HCT116 (cell line): ENCODE measurements at regions not wholly inside any gene's neighbourhood (a gene's known extent, or its start where the extent isn't known, plus 50 kb on each side); places are given as distances from the start of the nearest gene placed in this dataset.

Experiments
- ATAC-seq: fragments of 200-7000 bp; cut with Tn5 transposase; 2 replicates; pipeline ENCODE4 v1.9.1; 2020; ENCODE audit warnings: mild to moderate bottlenecking, moderate library complexity
- BruUV-seq: library from RNA; stranded (reverse); fragments of 400-500 nt; replicated peaks from 2 replicates; lab custom pipeline; 2021; lab: Mats Ljungman, UMichigan
- CTCF ChIA-PET: fragments of 300-600 bp; sonication (Branson Sonifier 250); formaldehyde crosslinking; loops from one replicate; lab custom pipeline; 2021; ENCODE audit warnings: antibody characterized with exemption; lab: Charles Lee
- POLR2A ChIA-PET: fragments of 300-600, 350-600 bp; sonication (Branson Sonifier 250); formaldehyde crosslinking; loops from one replicate; lab custom pipeline; 2021; ENCODE audit warnings: antibody characterized with exemption; lab: Charles Lee
- RAD21 ChIA-PET, 2 experiments: fragments of 300-600 bp; sonication (Branson Sonifier 250); formaldehyde crosslinking; loops; one replicate each; lab custom pipeline; 2023; ENCODE audit warnings: low total read pairs in 2 of 2; ENCODE audit not compliant: uncharacterized antibody in 2 of 2, unreplicated experiment in 2 of 2, low non-redundant PET in 1 of 2; lab: Charles Lee
- DNase-seq: peaks from one replicate; pipeline ENCODE4 v3.0.0-alpha.2; 2010; ENCODE audit warnings: low read depth, low spot score
- H2AFZ ChIP-seq: fragments of 200-600 bp; shearing (Covaris generic), sonication (generic); 2 replicates; pipeline ENCODE4 v1.6.1; 2017; ENCODE audit warnings: low read depth, mixed run types, mixed read lengths, antibody characterized with exemption, low read length; ENCODE audit not compliant: poor library complexity, severe bottlenecking
- H3K27ac ChIP-seq: 2 replicates; pipeline ENCODE4 v1.5.1; 2012; ENCODE audit warnings: low read depth, low read length
- H3K27me3 ChIP-seq: fragments of 200-600 bp; sonication (generic); 2 replicates; pipeline ENCODE4 v1.6.1; 2016; ENCODE audit warnings: mixed run types, low read length, mixed read lengths; ENCODE audit not compliant: insufficient read depth
- H3K36me3 ChIP-seq, 2 experiments: fragments of 200-500 bp in 1 of 2; fragments of 200-600 bp in 1 of 2; sonication (Bioruptor generic) in 1 of 2; sonication (generic) in 1 of 2; 2 replicates each; pipeline versions ENCODE4 v1.5.1 to v1.6.1; 2014 to 2016; ENCODE audit warnings: low read length in 2 of 2, inconsistent platforms in 1 of 2, mixed read lengths in 1 of 2, mixed run types in 1 of 2; ENCODE audit not compliant: insufficient read depth in 2 of 2, control insufficient read depth in 1 of 2
- H3K4me1 ChIP-seq, 2 experiments: fragments of 200-600 bp in 1 of 2; sonication (generic) in 1 of 2; 2 replicates each; pipeline versions ENCODE4 v1.5.1 to v1.6.1; 2012 to 2017; ENCODE audit warnings: low read length in 2 of 2, inconsistent platforms in 1 of 2, mild to moderate bottlenecking in 1 of 2, mixed read lengths in 1 of 2, mixed run types in 1 of 2, moderate library complexity in 1 of 2; ENCODE audit not compliant: insufficient read depth in 2 of 2, control insufficient read depth in 1 of 2
- H3K4me2 ChIP-seq: fragments of 200-600 bp; sonication (generic); 2 replicates; pipeline ENCODE4 v1.6.1; 2017; ENCODE audit warnings: mixed run types, low read length, mixed read lengths
- H3K4me3 ChIP-seq, 2 experiments: fragments of 200-600 bp in 1 of 2; sonication (generic) in 1 of 2; replicated peaks in 1 of 2; 2 replicates each; pipeline ENCODE4 v1.5.1; 2011 to 2016; ENCODE audit warnings: low read length in 2 of 2, control low read depth in 1 of 2, low read depth in 1 of 2, mild to moderate bottlenecking in 1 of 2, mixed read lengths in 1 of 2, mixed run types in 1 of 2
- H3K79me2 ChIP-seq: fragments of 200-600 bp; sonication (generic); 2 replicates; pipeline ENCODE4 v1.6.1; 2017; ENCODE audit warnings: mild to moderate bottlenecking, mixed run types, low read length, moderate library complexity, mixed read lengths; ENCODE audit not compliant: insufficient read depth
- H3K9ac ChIP-seq: fragments of 200-600 bp; sonication (generic); 2 replicates; pipeline ENCODE4 v1.6.1; 2016; ENCODE audit warnings: low read length, mixed read lengths
- H3K9me2 ChIP-seq: fragments of 200-600 bp; sonication (generic), shearing (Covaris generic); 2 replicates; pipeline ENCODE4 v1.6.1; 2017; ENCODE audit warnings: mixed run types, mild to moderate bottlenecking, moderate library complexity; ENCODE audit not compliant: insufficient read depth
- H3K9me3 ChIP-seq, 2 experiments: fragments of 200-500 bp in 1 of 2; fragments of 200-600 bp in 1 of 2; sonication (Bioruptor generic) in 1 of 2; sonication (generic) in 1 of 2; 2 replicates each; pipeline ENCODE4 v1.6.1; 2014 to 2017; ENCODE audit warnings: low read length in 2 of 2, mixed read lengths in 2 of 2, inconsistent platforms in 1 of 2, low read depth in 1 of 2, mild to moderate bottlenecking in 1 of 2, mixed run types in 1 of 2, moderate library complexity in 1 of 2; ENCODE audit not compliant: control insufficient read depth in 1 of 2, insufficient read depth in 1 of 2
- H4K20me1 ChIP-seq: fragments of 200-600 bp; sonication (generic), shearing (Covaris generic); 2 replicates; pipeline ENCODE4 v1.6.1; 2017; ENCODE audit warnings: mixed run types, mild to moderate bottlenecking, moderate library complexity; ENCODE audit not compliant: insufficient read depth
- ELF1 ChIP-seq: IDR thresholded peaks from 2 replicates; pipeline ENCODE4 v1.6.1; 2012; ENCODE audit warnings: low read depth, borderline replicate concordance
- EZH2phosphoT487 ChIP-seq: fragments of 200-600 bp; IDR thresholded peaks from 2 replicates; pipeline ENCODE4 v1.6.1; 2018; ENCODE audit warnings: antibody characterized with exemption, borderline replicate concordance
- FOSL1 ChIP-seq: IDR thresholded peaks from 2 replicates; pipeline ENCODE4 v1.6.1; 2012; ENCODE audit warnings: low read depth
- JUND ChIP-seq: IDR thresholded peaks from 2 replicates; pipeline ENCODE4 v1.6.1; 2012
- MAX ChIP-seq: IDR thresholded peaks from 2 replicates; pipeline ENCODE4 v1.6.1; 2012
- REST ChIP-seq: IDR thresholded peaks from 2 replicates; pipeline ENCODE4 v1.6.1; 2012; ENCODE audit warnings: low read depth
- SIN3A ChIP-seq: IDR thresholded peaks from 2 replicates; pipeline ENCODE4 v1.6.1; 2012; ENCODE audit warnings: low read depth
- SP1 ChIP-seq: IDR thresholded peaks from 2 replicates; pipeline ENCODE4 v1.6.1; 2012; ENCODE audit warnings: low read depth
- YY1 ChIP-seq: IDR thresholded peaks from 2 replicates; pipeline ENCODE4 v1.6.1; 2011; ENCODE audit warnings: low read length, low read depth, moderate library complexity, mild to moderate bottlenecking; ENCODE audit not compliant: insufficient replicate concordance; ENCODE audit errors: extremely low read depth
- ZFX ChIP-seq: fragments of 450-650 bp; IDR thresholded peaks from 2 replicates; pipeline ENCODE4 v1.6.1; 2017
- ZNF274 ChIP-seq: fragments of 200-500 bp; sonication (Bioruptor generic); IDR thresholded peaks from 2 replicates; pipeline ENCODE4 v1.6.1; 2014; ENCODE audit warnings: mild to moderate bottlenecking, low read depth, low read length, inconsistent platforms
- intact Hi-C: fragments of 100-400 bp; cut with micrococcal nuclease; formaldehyde crosslinking; loops from 2 replicates; pipeline ENCODE4 v1.10.0; 2022
- TF ChIP-seq, protein P1 (sequence below): IDR thresholded peaks from 2 replicates; pipeline ENCODE4 v1.6.1; 2011; ENCODE audit warnings: mild to moderate bottlenecking, low read length, moderate library complexity; ENCODE audit not compliant: insufficient replicate concordance; ENCODE audit errors: extremely low read depth

GRCh38 chr3:171535133-171535532 lies 74.9 kb upstream of the TNIK start:
- no TSS peak for BruUV-seq

GRCh38 chr3:171533702-171534101 lies 73.5 kb upstream of the TNIK start:
- ChIA-PET RAD21 (no interaction called here), CTCF (no interaction called here), POLR2A (no interaction called here)
- no peaks in the 10 kb centered on the region for H3K27me3 ChIP-seq
- no TSS peak for BruUV-seq
- no peak overlapping the region for H2AFZ ChIP-seq
- H4K20me1 ChIP-seq: no peaks in the 10 kb centered on the region
- DNase-seq (no peak), ATAC-seq (no peak)
- TF ChIP-seq ELF1 (no peak), ZFX (no peak), SIN3A (no peak), FOSL1 (no peak), ZNF274 (no peak), MAX (no peak), REST (no peak), JUND (no peak), YY1 (no peak)
- TF ChIP-seq, protein P1, sequence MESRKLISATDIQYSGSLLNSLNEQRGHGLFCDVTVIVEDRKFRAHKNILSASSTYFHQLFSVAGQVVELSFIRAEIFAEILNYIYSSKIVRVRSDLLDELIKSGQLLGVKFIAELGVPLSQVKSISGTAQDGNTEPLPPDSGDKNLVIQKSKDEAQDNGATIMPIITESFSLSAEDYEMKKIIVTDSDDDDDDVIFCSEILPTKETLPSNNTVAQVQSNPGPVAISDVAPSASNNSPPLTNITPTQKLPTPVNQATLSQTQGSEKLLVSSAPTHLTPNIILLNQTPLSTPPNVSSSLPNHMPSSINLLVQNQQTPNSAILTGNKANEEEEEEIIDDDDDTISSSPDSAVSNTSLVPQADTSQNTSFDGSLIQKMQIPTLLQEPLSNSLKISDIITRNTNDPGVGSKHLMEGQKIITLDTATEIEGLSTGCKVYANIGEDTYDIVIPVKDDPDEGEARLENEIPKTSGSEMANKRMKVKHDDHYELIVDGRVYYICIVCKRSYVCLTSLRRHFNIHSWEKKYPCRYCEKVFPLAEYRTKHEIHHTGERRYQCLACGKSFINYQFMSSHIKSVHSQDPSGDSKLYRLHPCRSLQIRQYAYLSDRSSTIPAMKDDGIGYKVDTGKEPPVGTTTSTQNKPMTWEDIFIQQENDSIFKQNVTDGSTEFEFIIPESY: no peak
- no peak overlapping the region for H3K9ac ChIP-seq
- no peaks in the 10 kb centered on the region for H3K9me3 ChIP-seq
- H3K27ac ChIP-seq: no peak overlapping the region
- intact Hi-C loops: no loop called here
- H3K4me3 ChIP-seq: no peak overlapping the region
- H3K9me2 ChIP-seq: no peaks in the 10 kb centered on the region
- no peaks in the 10 kb centered on the region for H3K79me2 ChIP-seq
- H3K36me3 ChIP-seq: no peaks in the 10 kb centered on the region
- no peak overlapping the region for H3K4me2 ChIP-seq
- no peaks in the 10 kb centered on the region for H3K4me1 ChIP-seq

More at GRCh38 chr3:171535133-171535532, 74.9 kb upstream of the TNIK start:
- no peaks in the 10 kb centered on the region for H3K4me1 ChIP-seq
- POLR2A ChIA-PET: no interaction called here
- CTCF ChIA-PET: no interaction called here
- ATAC-seq (no peak), DNase-seq (no peak)
- intact Hi-C loops: no loop called here
- RAD21 ChIA-PET: no interaction called here
- no peak overlapping the region for H2AFZ ChIP-seq
- no peaks in the 10 kb centered on the region for H3K9me3 ChIP-seq
- H4K20me1 ChIP-seq: no peaks in the 10 kb centered on the region
- no peak overlapping the region for H3K9ac ChIP-seq
- TF ChIP-seq ZNF274 (no peak), EZH2phosphoT487 (no peak), SP1 (no peak)
- H3K36me3 ChIP-seq: no peaks in the 10 kb centered on the region
- no peak overlapping the region for H3K4me2 ChIP-seq
- H3K9me2 ChIP-seq: no peaks in the 10 kb centered on the region
- H3K4me3 ChIP-seq: no peak overlapping the region
- no peak overlapping the region for H3K27ac ChIP-seq
- no peaks in the 10 kb centered on the region for H3K27me3 ChIP-seq
- no peaks in the 10 kb centered on the region for H3K79me2 ChIP-seq
